GM12878 (cell line): ENCODE measurements at regions not wholly inside any gene's neighbourhood (a gene's known extent, or its start where the extent isn't known, plus 50 kb on each side); places are given as distances from the start of the nearest gene placed in this dataset.

ENCODE experiments used
- ATAC-seq: fragments of 200-7000 bp; cut with Tn5 transposase; 3 replicates; pipeline ENCODE4 v1.9.1; 2020; ENCODE audit warnings: mild to moderate bottlenecking, moderate library complexity
- BruUV-seq: library from RNA; stranded (reverse); fragments of 400-500 nt; replicated peaks from 2 replicates; lab custom pipeline; 2021; lab: Mats Ljungman, UMichigan
- CTCF ChIA-PET: fragments of 300-600 bp; sonication (Branson Sonifier 250); formaldehyde crosslinking; extraction: SDS; loops from one replicate; lab custom pipeline; 2021; ENCODE audit warnings: inconsistent platforms; lab: Yijun Ruan, JAX
- POLR2A ChIA-PET: fragments of 350-600 bp; formaldehyde crosslinking; extraction: SDS; loops from one replicate; lab custom pipeline; 2021; ENCODE audit warnings: inconsistent platforms; lab: Charles Lee
- RAD21 ChIA-PET: fragments of 300-600 bp; sonication (Branson Sonifier 250); formaldehyde crosslinking; loops from one replicate; lab custom pipeline; 2023; ENCODE audit warnings: antibody characterized with exemption; ENCODE audit not compliant: unreplicated experiment; lab: Charles Lee
- SMC1A ChIA-PET: fragments of 300-600 bp; sonication (Branson Sonifier 250); formaldehyde crosslinking; loops from one replicate; lab custom pipeline; 2023; ENCODE audit not compliant: unreplicated experiment, uncharacterized antibody; lab: Charles Lee
- DNase-seq: peaks from one replicate; pipeline ENCODE4 v3.0.0-alpha.2; 2011; ENCODE audit warnings: low read depth, low spot score
- FAIRE-seq: peaks from 3 replicates; lab custom pipeline; 2011; peaks lifted over from hg19 to GRCh38; lab: Jason Lieb, UNC
- H2AFZ ChIP-seq: 2 replicates; pipeline ENCODE4 v1.6.0; 2011; ENCODE audit warnings: low read depth, low read length, control low read depth; ENCODE audit not compliant: control insufficient read depth
- H3K27ac ChIP-seq: 2 replicates; pipeline ENCODE4 v1.5.1; 2011; ENCODE audit warnings: control low read depth; ENCODE audit not compliant: control insufficient read depth, insufficient read depth
- H3K27me3 ChIP-seq, 2 experiments: replicated peaks in 1 of 2; 2 replicates each; pipeline versions ENCODE4 v1.6.0 to v1.6.1; 2011; ENCODE audit warnings: low read length in 1 of 2; ENCODE audit not compliant: control insufficient read depth in 2 of 2, insufficient read depth in 2 of 2
- H3K36me3 ChIP-seq, 2 experiments: 2 replicates each; pipeline ENCODE4 v1.5.1; 2011; ENCODE audit warnings: low read length in 1 of 2; ENCODE audit not compliant: control insufficient read depth in 2 of 2, insufficient read depth in 2 of 2
- H3K4me1 ChIP-seq: 2 replicates; pipeline ENCODE4 v1.6.1; 2011; ENCODE audit warnings: mild to moderate bottlenecking, low read length, moderate library complexity, mixed read lengths; ENCODE audit not compliant: control insufficient read depth, insufficient read depth
- H3K4me2 ChIP-seq: 2 replicates; pipeline ENCODE4 v1.6.0; 2011; ENCODE audit warnings: control low read depth; ENCODE audit not compliant: control insufficient read depth, insufficient read depth
- H3K4me3 ChIP-seq: fragments of 200-600 bp; sonication (generic); 2 replicates; pipeline ENCODE4 v1.5.1; 2016
- H3K79me2 ChIP-seq: 2 replicates; pipeline ENCODE4 v1.6.0; 2011; ENCODE audit warnings: low read length; ENCODE audit not compliant: control insufficient read depth, insufficient read depth
- H3K9ac ChIP-seq: 2 replicates; pipeline ENCODE4 v1.8.0; 2011; ENCODE audit warnings: low read length, control low read depth, mixed read lengths; ENCODE audit not compliant: control insufficient read depth, insufficient read depth
- H3K9me3 ChIP-seq: replicated peaks from 3 replicates; pipeline ENCODE4 v1.5.1; 2011; ENCODE audit warnings: mild to moderate bottlenecking, low read length; ENCODE audit not compliant: control insufficient read depth, insufficient read depth
- H4K20me1 ChIP-seq: 2 replicates; pipeline ENCODE4 v1.6.0; 2011; ENCODE audit not compliant: control insufficient read depth, insufficient read depth
- BMI1 ChIP-seq: fragments of 450-650 bp; IDR thresholded peaks from 2 replicates; pipeline ENCODE4 v1.6.1; 2016; ENCODE audit warnings: mild to moderate bottlenecking, moderate library complexity, borderline replicate concordance
- E4F1 ChIP-seq: fragments of 450-650 bp; IDR thresholded peaks from 2 replicates; pipeline ENCODE4 v1.6.1; 2018; ENCODE audit warnings: borderline replicate concordance, mild to moderate bottlenecking; ENCODE audit not compliant: partially characterized antibody
- FOXM1 ChIP-seq: IDR thresholded peaks from 2 replicates; pipeline ENCODE4 v1.6.1; 2012; ENCODE audit warnings: low read depth, mild to moderate bottlenecking, inconsistent platforms, low read length, moderate library complexity
- HDAC6 ChIP-seq: fragments of 200-600 bp; sonication (generic); IDR thresholded peaks from one replicate; pipeline ENCODE4 v1.8.0; 2017; ENCODE audit warnings: antibody characterized with exemption; ENCODE audit not compliant: unreplicated experiment
- HDGF ChIP-seq: fragments of 450-650 bp; IDR thresholded peaks from 2 replicates; pipeline ENCODE4 v1.6.1; 2016; ENCODE audit warnings: antibody characterized with exemption
- LARP7 ChIP-seq: fragments of 450-650 bp; IDR thresholded peaks from 2 replicates; pipeline ENCODE4 v1.6.1; 2017; ENCODE audit warnings: mild to moderate bottlenecking
- NFIC ChIP-seq: IDR thresholded peaks from 2 replicates; pipeline ENCODE4 v1.6.1; 2012; ENCODE audit warnings: low read depth, mild to moderate bottlenecking, inconsistent platforms, low read length, moderate library complexity
- NR2F1 ChIP-seq: fragments of 450-650 bp; conservative IDR thresholded peaks from 2 replicates; pipeline ENCODE4 v1.6.1; 2017; ENCODE audit warnings: mild to moderate bottlenecking
- POLR2A ChIP-seq: IDR thresholded peaks from 2 replicates; pipeline ENCODE4 v1.6.1; 2011; ENCODE audit warnings: low read depth, mild to moderate bottlenecking, low read length
- POLR2AphosphoS2 ChIP-seq: IDR thresholded peaks from 2 replicates; pipeline ENCODE4 v1.6.1; 2011; ENCODE audit warnings: low read depth, mild to moderate bottlenecking, low read length, improper control_type of control experiment, moderate library complexity
- SP1 ChIP-seq: IDR thresholded peaks from one replicate; pipeline ENCODE4 v1.6.1; 2011; ENCODE audit warnings: low read depth, low read length
- TARDBP ChIP-seq: IDR thresholded peaks from 2 replicates; pipeline ENCODE4 v1.6.1; 2016; ENCODE audit warnings: borderline replicate concordance
- WGBS: methylation state at CpG from one replicate; pipeline ENCODE4 v1.1.6; 2016; ENCODE audit warnings: low lambda C conversion rate; ENCODE audit not compliant: insufficient replicate concordance, insufficient coverage; ENCODE audit errors: missing lambda C conversion rate; 5-methylcytosine and 5-hydroxymethylcytosine counted together
- in situ Hi-C: fragments of 300-500 bp; cut with MboI; formaldehyde crosslinking; loops from 9 replicates; pipeline ENCODE4 v1.14.3; 2018; ENCODE audit warnings: mixed read lengths
- intact Hi-C: fragments of 100-400 bp; cut with micrococcal nuclease; formaldehyde crosslinking; loops from one replicate; pipeline ENCODE4 v1.14.2; 2022; ENCODE audit not compliant: unreplicated experiment

- ATAC-seq: no peak
- CTCF ChIA-PET: interaction anchor here (2.2 kb wide), 1 partner anchor 10 kb away, joined by 7 read pairs; no protein-coding TSS in a partner anchor
- Histone ChIP-seq H3K4me1 (no peaks in the 10 kb centered on the region), H4K20me1 (no peaks in the 10 kb centered on the region), H3K4me2 (no peak overlapping the region), H3K36me3 (no peaks in the 10 kb centered on the region), H3K9ac (no peak overlapping the region)
- no TSS peak for BruUV-seq
- intact Hi-C loops: no loop called here
- SMC1A ChIA-PET: interaction anchor here (0.7 to 2.2 kb wide), 4 partner anchors 9 to 18 kb away, joined by 3 to 8 read pairs (median 4); no protein-coding TSS in a partner anchor
- TF ChIP-seq HDAC6 (no peak), FOXM1 (no peak), E4F1 (no peak), NR2F1 (no peak), BMI1 (no peak), LARP7 (no peak), POLR2AphosphoS2 (no peak), TARDBP (no peak), SP1 (no peak), NFIC (no peak), HDGF (no peak), POLR2A (no peak)
- TF ChIP-seq, all 136 proteins: peak for 0
- H3K4me3 ChIP-seq: no peak overlapping the region
- ChIA-PET RAD21 (interaction anchor here (1.6 kb wide), 1 partner anchor 9 kb away, joined by 8 read pairs; no protein-coding TSS in a partner anchor), POLR2A (interaction anchor here (0.9 to 1.2 kb wide), 2 partner anchors 10 to 24 kb away, joined by 3 to 4 read pairs; no protein-coding TSS in a partner anchor)
- in situ Hi-C loops: no loop called here
- H3K9me3 ChIP-seq: peaks cover 3% of the 10 kb centered on the region; the same call in 2 of the 3 replicates
- no peaks in the 10 kb centered on the region for H3K79me2 ChIP-seq
- 75% methylated on average over 1 of the region's 1 CpG for WGBS
- FAIRE-seq (no peak), DNase-seq (no peak)
- no peak overlapping the region; the same call in 1 of the 2 replicates for H2AFZ ChIP-seq
- no peak overlapping the region for H3K27ac ChIP-seq
- H3K27me3 ChIP-seq: no peaks in the 10 kb centered on the region
These were observed 54.7 kb upstream of the AMN1 start for GRCh38 chr12:31783556-31783955.
